AG10803 (cell line): ENCODE measurements at regions not wholly inside any gene's neighbourhood (a gene's known extent, or its start where the extent isn't known, plus 50 kb on each side); places are given as distances from the start of the nearest gene placed in this dataset.

ENCODE experiments used
- DNase-seq: peaks from one replicate; pipeline ENCODE4 v3.0.0; 2010; ENCODE audit warnings: low read depth
- H3K4me3 ChIP-seq: 2 replicates; pipeline ENCODE4 v1.5.1; 2011; ENCODE audit warnings: mild to moderate bottlenecking, low read length, control low read depth
- TF ChIP-seq, protein P1 (sequence below): conservative IDR thresholded peaks from 2 replicates; pipeline ENCODE4 v1.5.1; 2011; ENCODE audit warnings: mild to moderate bottlenecking, low read length, control low read depth, inconsistent platforms

DNA sequence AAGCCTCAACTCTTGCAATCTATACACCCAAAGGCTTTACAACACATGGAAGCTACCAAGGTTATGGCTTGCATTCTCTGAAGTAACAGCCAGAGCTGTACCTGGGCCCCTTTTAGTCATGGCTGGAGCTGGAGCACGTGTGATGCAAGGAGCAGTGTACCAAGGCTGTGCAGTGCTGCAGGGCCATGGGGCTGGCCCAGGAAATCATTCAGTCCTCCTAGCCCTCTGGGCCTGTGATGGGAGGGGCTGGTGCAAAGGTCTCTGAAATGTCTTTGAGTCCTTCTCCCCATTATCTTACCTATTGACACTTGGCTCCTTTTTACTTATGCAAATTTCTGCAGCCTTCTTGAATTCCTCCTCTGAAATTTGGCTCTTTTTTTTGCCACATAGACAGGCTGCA is 500.1 kb upstream of the FAM47C start:
- no peak for DNase-seq
- no peak overlapping the region for H3K4me3 ChIP-seq
- TF ChIP-seq, protein P1, sequence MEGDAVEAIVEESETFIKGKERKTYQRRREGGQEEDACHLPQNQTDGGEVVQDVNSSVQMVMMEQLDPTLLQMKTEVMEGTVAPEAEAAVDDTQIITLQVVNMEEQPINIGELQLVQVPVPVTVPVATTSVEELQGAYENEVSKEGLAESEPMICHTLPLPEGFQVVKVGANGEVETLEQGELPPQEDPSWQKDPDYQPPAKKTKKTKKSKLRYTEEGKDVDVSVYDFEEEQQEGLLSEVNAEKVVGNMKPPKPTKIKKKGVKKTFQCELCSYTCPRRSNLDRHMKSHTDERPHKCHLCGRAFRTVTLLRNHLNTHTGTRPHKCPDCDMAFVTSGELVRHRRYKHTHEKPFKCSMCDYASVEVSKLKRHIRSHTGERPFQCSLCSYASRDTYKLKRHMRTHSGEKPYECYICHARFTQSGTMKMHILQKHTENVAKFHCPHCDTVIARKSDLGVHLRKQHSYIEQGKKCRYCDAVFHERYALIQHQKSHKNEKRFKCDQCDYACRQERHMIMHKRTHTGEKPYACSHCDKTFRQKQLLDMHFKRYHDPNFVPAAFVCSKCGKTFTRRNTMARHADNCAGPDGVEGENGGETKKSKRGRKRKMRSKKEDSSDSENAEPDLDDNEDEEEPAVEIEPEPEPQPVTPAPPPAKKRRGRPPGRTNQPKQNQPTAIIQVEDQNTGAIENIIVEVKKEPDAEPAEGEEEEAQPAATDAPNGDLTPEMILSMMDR: no peak

DNA sequence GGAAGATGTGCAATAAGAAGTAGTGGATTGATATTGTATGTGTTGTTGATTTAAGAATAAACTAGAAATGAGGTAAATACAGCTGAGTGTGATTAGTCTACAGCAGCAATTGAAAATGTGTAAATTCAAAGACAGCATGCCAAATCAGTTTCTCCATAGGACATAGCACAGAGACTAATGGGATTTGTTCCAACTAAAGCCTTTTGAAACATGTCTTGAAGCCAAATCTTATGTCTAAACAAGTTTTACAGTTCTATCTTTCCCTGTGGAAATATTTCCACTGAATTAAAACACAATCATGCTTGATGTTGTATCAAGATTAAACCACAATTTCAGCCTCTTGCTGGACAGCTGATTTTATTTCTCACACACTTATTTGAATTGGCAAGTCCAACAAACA is 497.4 kb upstream of the FAM47C start:
- H3K4me3 ChIP-seq: no peak overlapping the region
- TF ChIP-seq, protein P1: no peak
- no peak for DNase-seq

DNA sequence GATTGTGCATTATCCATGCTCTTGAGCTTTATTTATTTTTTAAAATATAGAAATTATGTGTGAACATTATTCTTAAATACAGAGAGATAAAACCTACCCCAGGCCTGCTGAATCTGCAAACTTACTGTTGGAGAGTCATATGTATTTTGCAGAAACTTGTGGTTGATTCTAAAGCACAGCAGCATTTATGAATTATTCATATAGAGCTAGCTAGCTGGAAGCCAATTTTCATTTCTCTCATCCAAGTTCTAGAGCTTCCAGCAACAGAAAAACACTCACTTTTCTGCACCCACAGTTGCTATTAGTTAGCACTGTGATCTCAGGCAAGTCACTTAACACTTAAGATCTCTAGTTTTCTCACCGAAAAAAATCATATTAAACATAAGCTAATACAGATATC is 479.5 kb upstream of the FAM47C start:
- DNase-seq: no peak
- H3K4me3 ChIP-seq: no peak overlapping the region
- TF ChIP-seq, protein P1: no peak

DNA sequence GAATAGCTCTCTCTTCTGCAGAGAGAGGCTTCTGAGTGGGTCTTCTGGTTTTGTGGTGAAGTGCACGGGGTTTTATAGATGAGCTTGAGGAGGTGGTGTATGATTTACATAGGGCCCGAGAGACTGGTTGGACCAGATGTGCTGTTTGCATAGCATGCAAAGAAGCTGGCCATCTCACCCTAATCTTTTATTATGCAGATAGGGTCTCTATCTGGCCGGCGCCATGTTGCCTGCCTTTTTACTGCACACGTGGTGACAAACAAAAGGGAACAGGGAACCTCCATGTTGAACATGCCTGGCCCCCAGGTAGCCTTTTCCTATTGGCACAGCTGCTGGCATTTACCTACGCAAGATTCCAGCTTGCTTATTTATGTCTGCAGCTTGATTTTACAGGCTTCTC is 473.3 kb upstream of the FAM47C start:
- TF ChIP-seq, protein P1: no peak
- DNase-seq: no peak

DNA sequence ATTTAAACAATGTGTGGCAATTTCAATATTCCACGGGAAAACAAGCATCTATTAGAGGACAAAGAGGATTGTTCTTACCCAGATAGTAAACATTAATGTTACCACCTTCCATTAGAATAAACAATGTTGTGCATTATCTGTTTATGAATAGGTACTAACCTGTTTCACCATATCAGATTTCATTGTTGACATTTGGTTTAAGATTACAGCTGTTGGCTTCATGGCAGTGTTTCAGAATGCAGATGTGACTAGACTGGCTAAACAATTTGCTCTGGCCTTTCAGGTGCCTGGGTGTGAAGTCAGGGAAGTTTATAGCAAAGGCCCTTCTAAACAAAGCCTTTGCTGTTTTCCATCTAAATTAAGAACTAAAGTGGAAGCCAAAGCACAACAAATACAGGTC is 464.7 kb upstream of the FAM47C start:
- TF ChIP-seq, protein P1: no peak
- H3K4me3 ChIP-seq: no peak overlapping the region
- DNase-seq: no peak

More for the DNA sequence above, 473.3 kb upstream of the FAM47C start:
- H3K4me3 ChIP-seq: no peak overlapping the region

DNA sequence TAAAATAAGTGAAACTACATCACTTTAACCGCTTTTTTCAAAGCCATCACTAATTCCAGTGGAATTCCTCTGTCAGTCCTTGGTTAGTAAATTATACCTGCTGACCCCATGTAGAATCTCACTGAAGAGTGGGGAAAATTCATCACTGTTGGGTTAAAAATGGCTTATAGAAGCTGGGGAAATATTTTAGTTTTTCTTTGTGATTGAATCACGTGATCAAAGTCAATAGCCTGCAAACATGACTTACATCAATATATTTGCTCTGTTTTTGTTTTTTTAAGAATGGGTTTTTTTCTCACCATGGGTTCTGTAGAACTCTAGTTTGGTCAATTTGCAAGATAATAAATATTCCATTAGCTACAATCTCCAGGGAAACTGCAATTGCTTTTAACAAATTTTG is 445.2 kb upstream of the FAM47C start:
- DNase-seq: no peak
- TF ChIP-seq, protein P1: no peak
- no peak overlapping the region for H3K4me3 ChIP-seq

DNA sequence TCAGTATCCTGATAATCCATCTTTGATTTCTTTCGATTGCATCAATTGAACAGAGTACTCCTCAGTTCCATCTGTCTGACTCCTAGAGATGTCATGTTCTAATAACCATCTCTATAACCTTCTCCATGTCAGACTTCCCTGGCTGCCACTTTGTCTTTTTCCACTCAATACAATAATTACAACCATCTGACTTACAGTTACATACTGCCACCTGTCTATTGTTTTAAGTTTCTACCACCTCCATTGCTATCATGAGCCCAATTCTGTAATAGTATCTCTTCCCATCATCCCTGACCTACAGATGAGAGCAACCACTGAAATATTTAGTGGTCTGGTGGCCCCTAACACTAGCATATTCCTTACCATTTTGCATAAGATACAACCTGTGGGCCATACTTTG is 439.2 kb upstream of the FAM47C start:
- no peak for DNase-seq
- TF ChIP-seq, protein P1: no peak
- no peak overlapping the region for H3K4me3 ChIP-seq
